Stimulated activated naive CD8-positive, alpha-beta T cell treated with anti-CD3 and anti-CD28 coated beads, Interleukin-15, Interleukin-2, amounts not matched to agents 100 U/mL and 50 U/mL, for 24 hours (primary cell): ENCODE measurements at regions not wholly inside any gene's neighbourhood (a gene's known extent, or its start where the extent isn't known, plus 50 kb on each side); places are given as distances from the start of the nearest gene placed in this dataset.

ENCODE experiments used
- ATAC-seq: fragments of 150-1000 bp; cut with Tn5 transposase; one replicate; pipeline ENCODE4 v1.10.0; 2021
- DNase-seq: peaks from one replicate; pipeline ENCODE4 v3.0.0; 2021

DNA sequence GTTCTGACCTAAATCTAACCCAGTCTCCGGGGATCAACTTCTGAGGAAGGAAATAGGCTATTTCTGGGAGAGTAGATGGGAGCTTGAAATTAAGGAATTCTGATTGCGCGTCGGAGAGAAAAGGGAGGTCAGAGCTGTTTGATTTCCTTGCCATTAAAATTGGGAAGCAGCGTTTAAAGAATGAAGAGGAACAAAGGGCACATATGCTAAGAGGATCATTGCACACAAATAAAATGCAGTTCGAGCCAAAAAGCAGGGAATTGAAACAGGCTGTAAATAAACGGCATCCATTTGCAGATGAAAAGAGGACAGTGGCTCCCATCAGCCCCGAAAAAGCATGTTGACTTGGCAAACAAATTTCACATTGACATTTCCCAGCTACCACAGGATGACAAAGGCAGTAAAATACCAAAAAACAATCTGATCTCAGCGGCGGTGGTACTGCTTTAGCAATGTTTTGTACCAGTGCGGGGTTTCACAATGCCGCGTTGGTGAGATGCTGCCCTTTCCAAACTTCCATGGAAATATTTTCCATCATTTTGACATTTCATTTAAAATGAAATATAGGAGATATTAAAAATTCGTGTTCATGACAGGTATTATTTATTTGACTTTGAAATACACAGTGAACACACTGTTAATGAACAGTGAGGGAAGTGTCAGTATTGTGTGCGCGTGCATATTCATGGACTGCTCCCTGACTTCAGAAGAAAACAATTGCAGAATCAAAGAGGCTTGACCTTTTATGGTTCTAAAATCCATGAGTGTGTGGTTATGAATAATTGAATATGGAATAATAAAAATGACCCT is 108.8 kb downstream of the SQOR start:
- no peak for ATAC-seq

DNA sequence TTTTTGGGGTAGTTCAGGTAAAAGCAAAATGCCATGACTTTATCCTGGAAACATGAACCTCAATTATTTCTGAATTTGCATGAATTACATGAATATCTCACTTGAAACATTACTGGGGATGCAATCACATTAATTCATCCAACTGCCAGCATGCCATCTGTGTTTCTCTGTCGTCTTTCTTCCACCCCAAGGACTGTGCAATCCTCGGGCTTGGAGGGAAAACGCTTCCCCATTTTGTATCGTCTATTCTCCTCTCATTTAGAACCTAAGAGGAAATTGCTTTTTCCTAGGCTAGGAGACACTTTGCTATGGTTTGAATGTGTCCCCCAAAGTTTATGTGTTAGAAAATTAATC is 109.4 kb downstream of the SQOR start:
- no peak for ATAC-seq

More for the DNA sequence above, 108.8 kb downstream of the SQOR start:
- no peak for DNase-seq

DNA sequence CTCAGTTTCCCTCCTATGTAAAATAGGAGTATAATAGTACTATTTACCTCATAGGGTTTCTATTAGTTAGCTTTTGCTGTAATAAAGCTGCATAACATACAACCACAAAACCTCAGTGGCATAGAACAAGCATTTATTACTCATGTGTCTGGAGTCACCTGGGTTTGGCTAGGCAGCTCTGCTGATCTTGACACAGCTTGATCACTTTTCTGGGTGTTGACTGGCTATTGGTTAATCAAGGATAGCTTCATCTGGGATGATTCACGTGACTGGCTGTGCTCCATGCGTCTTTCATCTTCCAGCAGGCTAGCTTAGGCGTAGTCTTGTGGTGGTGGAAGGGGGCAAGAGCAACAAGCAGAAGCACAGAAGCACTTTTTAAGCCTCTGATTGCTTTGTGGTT is 112.6 kb downstream of the SQOR start:
- DNase-seq: no peak
- ATAC-seq: no peak

More for the DNA sequence above, 109.4 kb downstream of the SQOR start:
- DNase-seq: no peak

DNA sequence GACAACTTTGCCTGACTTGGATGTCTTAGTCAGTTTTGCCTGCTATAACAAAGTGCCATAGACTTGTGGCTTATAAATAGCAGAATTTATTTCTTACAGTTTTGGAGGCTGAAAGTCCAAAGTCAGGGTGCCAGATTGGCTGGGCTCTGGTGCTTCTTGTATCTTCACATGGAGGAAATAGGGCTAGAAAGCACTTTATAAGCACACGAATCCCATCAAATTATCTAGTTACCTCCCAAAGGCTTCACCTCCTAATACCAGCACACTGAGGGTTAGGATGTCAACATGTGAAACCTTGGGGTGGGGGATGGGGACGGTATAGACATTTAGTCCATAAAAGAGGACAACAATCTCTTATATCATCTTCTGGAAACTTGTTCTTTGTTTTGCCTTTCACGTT is 116.8 kb downstream of the SQOR start:
- no peak for ATAC-seq

DNA sequence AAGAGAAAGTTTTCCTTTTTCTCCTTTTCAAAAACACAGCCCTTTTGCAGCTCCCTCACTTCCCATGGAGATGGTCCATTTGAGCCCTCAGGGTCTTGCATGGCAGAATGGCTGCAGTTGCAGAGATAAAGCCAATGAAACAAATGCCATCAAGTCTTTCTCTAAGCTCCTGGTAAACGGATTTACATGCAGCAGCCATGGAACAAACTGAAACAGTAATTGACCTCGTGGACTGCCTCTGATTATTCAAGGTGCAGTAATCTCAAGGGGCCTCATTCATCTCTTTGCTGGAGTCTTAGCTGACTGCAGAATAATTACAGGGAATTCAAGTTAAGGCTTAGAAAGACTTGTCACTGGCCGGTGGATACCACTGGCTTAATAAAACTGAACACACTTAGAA is 125.1 kb downstream of the SQOR start:
- no peak for ATAC-seq
- DNase-seq: no peak

More for the DNA sequence above, 116.8 kb downstream of the SQOR start:
- DNase-seq: no peak

DNA sequence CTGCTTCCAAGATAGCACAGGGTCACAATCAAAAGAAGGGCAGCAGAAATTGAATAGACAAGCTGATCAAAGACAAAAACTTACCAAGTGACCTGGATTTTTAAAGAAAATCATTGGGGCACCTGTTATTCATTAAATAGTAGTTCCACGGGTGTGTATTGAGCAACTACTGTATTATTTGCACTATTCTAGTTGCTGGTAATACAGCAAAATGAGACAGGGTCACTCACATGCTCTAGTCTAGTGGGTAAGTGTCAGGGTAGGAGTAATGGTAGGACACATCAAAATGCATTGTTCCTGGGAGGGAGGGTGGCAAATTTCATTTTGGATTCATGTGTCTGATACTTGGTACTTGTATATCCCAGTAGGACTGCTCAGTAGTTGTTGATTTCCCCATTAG is 127.9 kb downstream of the SQOR start:
- DNase-seq: no peak
- ATAC-seq: no peak

DNA sequence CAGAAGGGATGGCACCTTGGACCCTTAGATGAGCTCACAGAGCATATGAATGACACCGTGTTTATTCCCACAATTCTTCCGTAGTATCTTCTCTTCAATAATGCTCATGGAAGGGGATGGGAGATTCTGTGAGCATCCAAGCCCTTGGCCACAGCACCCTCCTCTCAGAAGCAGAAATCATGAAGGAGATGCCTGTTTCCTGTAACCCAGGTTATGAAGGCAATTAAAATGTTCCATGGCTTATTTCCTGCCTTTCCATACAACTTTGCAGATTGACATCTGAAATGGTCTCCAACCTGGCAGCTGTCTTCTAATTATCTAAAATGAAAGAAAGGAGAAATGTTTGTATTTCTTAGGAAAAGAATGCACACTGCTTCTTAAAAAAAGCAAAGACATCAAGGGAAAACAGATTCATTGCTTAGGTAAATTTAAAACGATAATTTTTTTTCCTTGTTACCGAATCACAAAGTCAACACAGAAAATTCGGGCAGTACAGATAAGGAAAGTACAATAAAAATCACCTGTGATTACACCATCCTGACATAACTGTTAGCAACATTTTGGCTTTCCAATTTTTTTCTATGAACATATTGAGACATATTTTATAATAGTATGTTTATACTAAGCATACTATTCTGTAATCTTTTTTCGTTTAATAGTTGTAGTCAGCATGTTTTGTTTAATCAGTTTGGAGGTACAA is 128.5 kb downstream of the SQOR start:
- DNase-seq (no peak), ATAC-seq (no peak)

DNA sequence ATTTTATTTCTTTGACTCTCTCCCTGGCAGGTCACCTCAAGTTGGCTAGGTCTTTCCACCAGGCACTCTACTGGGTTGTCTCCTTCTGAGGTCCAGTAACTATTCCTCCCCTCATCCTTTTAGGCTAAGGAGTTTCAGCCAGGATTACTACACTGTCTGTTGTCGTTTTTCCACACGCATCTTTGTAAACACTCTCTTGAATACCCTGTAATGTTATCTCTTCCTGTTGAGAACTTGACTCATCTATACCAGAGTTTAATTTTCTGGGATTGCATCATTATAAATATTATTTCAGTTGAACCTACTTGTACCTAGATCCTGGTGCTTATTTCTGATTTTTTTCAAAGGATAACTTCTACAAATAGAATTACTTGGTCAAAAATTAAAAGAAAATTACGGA is 138.3 kb downstream of the SQOR start:
- DNase-seq (no peak), ATAC-seq (no peak)

DNA sequence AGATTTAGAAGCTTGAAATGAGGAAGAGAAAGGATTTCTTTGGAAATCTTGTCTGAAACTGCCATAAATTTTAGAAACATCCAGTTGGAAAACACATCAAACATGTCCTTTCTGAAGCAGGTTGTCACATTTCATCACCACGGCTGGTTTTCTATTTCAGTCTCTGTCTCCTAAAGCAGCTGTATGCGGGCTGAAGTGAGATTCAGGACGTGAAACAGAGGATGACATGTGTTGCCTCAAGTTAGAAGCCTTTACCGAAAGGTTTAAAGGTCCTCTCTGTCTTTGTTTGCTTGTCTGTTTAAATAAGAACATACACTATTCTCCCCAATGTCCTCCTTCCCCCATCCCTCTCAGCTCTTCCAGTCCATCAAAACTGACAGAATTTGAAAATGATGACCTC is 141.9 kb downstream of the SQOR start:
- ATAC-seq (no peak), DNase-seq (no peak)

DNA sequence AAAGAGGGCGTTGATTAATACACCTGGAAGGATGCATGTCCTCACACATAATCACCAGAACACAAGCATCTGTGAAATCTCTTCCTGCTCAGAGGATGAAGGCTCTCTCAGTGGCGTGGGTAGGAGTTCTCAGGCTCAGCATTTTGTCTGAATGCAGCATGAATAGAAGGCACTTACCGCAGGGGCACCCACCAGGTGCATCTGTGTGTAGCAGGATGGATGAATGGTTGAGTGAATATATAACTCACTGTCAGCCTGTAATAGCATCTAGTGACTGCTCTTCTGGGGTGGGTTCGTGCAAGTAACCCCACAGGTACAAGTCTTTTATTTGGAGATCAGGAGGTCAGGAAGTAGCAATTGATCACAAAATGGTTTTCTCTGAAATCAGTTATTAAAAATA is 143.0 kb downstream of the SQOR start:
- no peak for ATAC-seq
- no peak for DNase-seq

DNA sequence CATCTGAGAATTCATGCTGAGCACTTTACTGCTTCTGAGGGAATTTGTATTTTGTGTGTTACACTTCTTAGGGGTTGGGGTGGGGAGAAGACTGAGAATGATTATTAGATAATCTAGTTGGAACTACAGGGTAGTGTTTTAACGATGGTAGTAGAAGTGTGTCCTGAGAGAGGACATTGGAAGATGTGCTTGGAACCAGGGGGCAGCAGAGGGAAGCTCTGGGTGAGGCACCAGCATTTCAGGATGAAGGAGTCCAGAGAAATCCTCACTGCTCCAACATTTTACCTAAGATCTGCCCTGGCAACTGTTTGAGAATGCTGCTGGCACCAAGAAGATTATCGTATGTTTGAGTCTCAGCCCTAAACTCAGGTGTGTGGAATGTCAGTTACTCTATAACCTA is 145.5 kb downstream of the SQOR start:
- ATAC-seq: no peak
- DNase-seq: no peak

DNA sequence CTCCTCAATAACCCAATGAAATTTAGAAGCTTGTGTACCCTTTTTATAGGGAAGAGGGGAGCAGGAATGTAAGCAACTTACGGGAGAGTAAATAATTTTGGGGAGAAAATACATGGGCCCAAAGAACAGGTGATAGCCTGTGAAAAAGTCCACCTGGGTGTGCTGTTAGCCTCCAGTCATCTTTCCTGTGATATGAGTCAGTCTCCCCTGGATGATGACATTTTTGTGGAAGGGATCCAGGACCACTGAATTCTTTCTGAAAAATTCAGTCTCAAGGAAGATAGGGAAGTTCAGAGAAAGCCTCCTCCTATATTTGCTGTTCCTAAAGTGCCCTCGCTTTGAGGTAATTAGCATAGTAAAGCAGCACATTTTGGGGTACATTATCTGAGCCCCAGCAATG is 149.8 kb downstream of the SQOR start:
- DNase-seq (no peak), ATAC-seq (no peak)

DNA sequence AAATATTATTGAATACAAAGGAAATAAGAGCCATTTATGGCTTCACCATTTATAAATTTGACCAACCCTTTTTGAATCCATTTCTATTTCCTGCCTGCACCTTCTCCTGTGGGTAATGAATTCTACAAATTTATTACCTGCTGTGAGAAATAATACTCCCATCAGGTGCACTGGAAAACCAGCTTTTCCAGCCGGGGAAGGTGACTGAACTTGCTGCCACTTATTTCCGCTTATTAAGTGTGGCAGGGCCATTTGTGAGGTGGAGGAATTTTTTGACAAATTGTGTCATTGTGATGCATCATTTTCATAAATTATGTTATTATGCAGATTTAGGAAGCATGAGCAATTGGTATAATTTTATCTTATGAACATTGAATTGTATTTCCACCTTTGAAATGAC is 151.1 kb downstream of the SQOR start:
- DNase-seq: no peak
- ATAC-seq: no peak

DNA sequence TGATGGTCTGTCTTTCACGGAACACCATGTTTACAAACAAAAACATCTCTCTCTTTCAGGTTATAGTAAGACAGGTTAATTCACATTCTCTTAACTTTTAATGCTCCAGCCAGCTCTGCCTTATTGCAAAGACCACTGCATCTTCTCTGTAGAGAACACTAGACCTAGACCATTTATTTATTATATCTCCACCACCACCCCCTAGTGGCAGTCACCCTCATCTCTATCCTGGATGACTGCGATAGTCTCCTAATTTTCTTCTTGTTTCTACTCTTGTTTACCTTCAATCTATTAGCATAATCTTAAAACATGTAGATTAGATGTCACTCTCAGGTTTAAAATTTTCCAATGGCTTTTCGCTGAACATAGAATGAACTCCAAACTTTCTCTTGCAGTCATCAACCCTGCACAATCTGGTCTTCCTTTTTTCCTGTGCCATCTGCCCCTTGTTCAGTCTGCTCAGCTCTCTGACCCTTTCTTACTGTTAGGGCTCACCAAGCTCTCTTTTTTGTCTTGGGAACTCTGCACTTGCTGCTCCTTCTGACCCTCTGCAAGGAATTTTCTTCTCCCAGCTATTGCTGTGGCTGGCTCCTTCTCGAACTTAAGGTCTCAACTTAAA is 155.6 kb downstream of the SQOR start:
- ATAC-seq: no peak
- peak; percentile 19 for DNase-seq

DNA sequence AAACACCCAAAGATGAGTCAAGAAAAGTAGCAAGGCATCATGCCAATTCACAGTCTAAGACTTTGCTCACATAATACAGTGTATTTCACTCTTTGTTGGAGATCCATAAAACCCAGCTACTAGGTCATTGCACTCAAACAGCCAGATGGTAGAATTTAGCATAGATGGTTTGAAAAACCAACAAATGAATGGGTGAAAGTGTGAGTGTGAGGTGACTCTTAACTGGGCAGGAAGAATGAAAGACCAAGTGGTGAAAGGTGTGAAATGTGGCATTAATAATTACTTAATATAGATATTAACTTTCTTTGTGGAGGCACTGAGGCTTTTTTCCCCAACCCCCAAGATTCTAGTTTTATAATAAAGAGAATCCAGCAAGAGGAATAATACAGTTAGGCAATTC is 159.5 kb downstream of the SQOR start:
- no peak for ATAC-seq
- no peak for DNase-seq

DNA sequence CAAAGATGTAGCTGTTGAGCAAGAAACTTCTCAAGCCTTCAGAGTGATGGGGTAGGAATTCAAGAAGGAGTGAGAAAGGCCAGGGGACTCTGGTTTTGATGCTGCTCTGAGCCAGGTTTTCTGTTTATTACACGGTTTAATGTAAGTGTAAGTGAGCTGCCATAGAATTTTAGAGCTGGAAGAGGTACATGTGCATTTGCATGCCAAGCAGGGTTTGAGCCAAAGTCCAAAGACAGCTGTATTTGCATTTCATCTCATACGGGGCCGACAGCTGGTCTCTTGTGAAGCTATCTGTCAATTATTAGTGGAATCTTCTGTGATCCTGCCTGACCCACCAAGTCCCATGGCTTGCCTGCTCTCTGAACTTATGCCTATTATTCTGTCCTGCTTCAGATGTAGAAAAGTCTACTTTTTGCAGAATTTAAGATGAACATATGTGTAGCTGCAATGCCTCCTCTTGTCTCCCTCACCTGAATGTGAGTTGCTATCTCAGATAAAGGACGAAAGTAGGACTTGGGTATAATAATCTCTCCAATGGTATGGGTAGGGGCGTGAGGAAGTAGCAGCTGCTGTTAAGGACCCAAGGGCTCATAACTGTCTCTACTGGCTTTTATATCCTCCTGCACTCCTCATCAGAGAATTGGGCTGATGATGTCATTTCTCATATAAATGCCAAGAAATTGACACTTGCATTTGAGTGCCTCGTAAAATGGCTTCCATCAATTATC is 160.0 kb downstream of the SQOR start:
- no peak for DNase-seq
- ATAC-seq: no peak

DNA sequence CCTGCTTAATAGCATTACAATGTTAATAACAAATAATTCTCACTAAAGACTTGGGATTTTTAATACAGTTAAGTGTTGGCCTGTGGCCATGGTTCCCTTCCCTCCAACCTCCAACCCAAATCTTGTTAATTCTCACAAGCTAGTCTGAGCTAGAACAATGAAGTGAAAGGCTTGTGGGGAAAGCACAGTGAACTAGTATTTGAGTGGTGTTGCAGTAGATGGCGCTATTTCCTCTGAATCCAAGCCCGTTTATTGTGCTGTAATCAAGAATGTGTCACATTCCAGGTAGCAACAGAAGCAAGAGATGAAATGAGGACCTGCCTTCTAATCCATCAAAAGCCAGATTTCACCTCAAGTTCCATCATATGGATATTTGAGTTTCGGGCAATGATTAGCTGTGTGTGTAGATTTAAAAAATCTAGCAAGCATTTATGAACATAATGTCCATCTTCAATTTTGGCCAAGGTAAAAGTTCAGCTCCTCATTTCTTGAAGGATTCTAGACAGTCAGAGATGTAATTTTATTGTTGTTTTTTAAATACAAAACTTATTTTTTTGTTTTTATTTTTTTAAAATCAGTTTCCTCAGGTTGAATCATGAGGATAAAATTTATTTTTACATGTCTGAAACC is 160.7 kb downstream of the SQOR start:
- DNase-seq: no peak
- ATAC-seq: no peak

DNA sequence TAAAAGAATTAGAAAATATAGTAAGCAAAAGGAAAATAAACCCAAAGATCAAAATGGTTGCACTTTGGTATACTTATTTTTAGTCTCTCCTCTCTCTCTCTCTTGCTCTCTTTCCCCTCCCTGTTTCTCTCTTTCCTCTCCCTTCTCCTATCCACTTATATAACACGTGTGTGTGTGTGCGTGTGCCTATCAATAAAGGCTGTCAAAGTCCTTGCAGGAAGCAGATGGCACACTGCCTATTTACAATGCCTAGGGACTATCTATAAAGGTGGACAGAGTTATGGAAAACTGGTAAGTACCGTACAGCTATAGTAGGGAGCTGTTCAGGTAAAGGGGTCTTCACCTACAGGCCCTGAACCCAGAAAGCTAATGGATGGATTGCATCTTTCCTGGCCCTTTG is 161.6 kb downstream of the SQOR start:
- no peak for ATAC-seq
- no peak for DNase-seq

DNA sequence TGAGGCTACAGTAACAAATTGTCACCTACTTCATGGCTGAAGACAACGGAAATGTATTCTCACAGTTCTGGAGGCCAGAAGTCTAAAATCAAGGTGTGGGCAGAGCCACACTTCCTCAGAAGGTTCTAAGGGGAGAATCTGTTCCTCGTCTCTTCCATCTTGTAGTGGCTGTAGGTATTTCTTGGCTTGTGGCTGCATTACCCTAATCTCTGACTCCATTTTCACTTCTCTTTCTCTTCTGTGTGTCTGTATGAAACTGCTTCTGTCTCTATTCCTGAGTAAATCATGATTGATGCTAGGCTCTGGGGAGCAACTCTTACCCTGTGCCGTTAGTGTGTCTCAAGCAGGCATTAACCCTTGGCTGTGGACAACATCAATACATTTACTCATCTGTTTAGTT is 164.7 kb downstream of the SQOR start:
- no peak for DNase-seq
- no peak for ATAC-seq

DNA sequence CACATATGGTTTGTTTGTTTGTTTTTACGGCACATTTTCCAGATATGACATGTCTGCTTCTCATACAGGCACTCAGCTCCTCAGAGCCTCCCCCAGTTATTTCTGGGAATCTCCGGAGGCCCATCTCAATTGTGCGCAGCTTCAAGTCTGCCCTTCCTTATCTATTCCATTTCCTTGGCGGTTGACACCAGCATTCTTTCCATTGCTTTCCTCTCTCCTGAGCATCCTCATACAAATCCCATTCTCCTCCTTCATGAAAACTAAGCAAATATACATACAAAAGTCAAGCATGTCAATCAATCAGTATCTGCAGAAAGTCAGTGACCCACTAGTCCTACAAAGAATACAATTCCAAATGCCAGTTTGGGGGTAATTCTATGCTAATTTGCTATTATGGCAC is 166.7 kb downstream of the SQOR start:
- no peak for DNase-seq
- ATAC-seq: no peak

DNA sequence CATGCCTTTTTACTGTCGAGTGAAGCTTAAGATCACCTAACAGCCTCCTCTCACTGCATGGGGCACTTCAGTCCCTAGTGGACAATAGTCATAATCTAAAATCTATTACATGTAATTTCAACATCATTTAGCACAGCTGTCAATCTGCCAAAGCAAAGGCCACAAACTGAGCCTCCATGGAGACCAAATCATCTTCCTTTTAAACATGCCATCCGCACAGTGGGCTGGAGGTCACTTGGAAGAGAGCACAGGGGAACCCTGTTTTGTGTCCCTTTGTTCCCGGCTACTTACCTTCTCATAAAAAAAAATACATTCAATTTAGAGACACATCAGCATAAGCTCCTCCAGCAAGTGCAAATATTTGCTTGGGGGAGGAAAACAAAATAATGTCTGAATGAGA is 167.3 kb downstream of the SQOR start:
- ATAC-seq: no peak
- DNase-seq: no peak

DNA sequence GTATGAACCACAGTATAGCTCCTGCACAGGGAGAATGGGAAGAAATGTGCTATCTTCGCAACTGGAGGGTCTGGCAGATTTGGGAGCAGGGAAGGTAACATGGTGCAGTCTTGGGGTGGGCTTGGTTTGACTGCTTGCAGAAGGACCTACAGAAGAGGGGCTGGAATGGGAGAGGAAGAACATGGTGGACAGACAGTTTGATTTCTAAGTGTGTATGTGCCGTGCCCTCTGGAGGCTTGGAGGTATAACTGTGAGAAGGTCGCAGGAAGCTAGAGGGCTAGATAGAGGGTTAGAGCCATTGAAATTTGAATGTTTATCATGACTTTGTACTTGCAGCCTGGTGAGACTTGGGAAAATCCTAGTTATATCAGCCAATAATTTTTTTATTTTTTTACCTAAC is 169.2 kb downstream of the SQOR start:
- ATAC-seq: no peak
- no peak for DNase-seq
